Tibial artery (tissue), 4 donors: ENCODE measurements at regions not wholly inside any gene's neighbourhood (a gene's known extent, or its start where the extent isn't known, plus 50 kb on each side); places are given as distances from the start of the nearest gene placed in this dataset.
A peak's percentile ranks its signal among the peaks of the same experiment; 100 is the strongest.

Experiments
- DNase-seq, 2 donors: peaks; one replicate each; pipeline ENCODE4 v3.0.0-alpha.2; 2019
- H3K27ac ChIP-seq, 2 donors: fragments of 200-600 bp; sonication (generic) in 1 of 2; 1 replicate in 1 of 2; 2 replicates in 1 of 2; pipeline ENCODE4 v1.5.1; 2018 to 2019; ENCODE audit warnings: mild to moderate bottlenecking in 1 of 2
- H3K27me3 ChIP-seq, 2 donors: fragments of 200-600 bp; sonication (generic) in 1 of 2; one replicate each; pipeline versions ENCODE4 v1.5.1 to v1.6.0; 2016 to 2019
- H3K36me3 ChIP-seq, 3 donors: fragments of 200-600 bp; sonication (generic) in 2 of 3; one replicate each; pipeline ENCODE4 v1.5.1; 2016 to 2019; ENCODE audit warnings: mild to moderate bottlenecking in 2 of 3
- H3K4me1 ChIP-seq, 4 donors: fragments of 200-600 bp; sonication (generic) in 2 of 4; 1 replicate in 3 of 4; 2 replicates in 1 of 4; pipeline ENCODE4 v1.5.1; 2016 to 2019
- H3K4me3 ChIP-seq, 2 donors: fragments of 200-600 bp; sonication (generic) in 1 of 2; 1 replicate in 1 of 2; 2 replicates in 1 of 2; pipeline ENCODE4 v1.5.1; 2018 to 2019; ENCODE audit warnings: mild to moderate bottlenecking in 2 of 2
- H3K9me3 ChIP-seq, 3 donors: fragments of 200-600 bp; sonication (generic) in 1 of 3; one replicate each; pipeline ENCODE4 v1.5.1; 2016 to 2019
- intact Hi-C: fragments of 100-400 bp; cut with DNase I; formaldehyde crosslinking; loops from one replicate; pipeline ENCODE4 v1.15.0; 2023; ENCODE audit warnings: low total_unique reads
- TF ChIP-seq, protein P1 (sequence below), 2 experiments: fragments of 200-600 bp in 1 of 2; fragments of 450-650 bp in 1 of 2; IDR thresholded peaks; one replicate each; pipeline ENCODE4 v1.5.1; 2017 to 2019; ENCODE audit warnings: antibody characterized with exemption in 2 of 2, mild to moderate bottlenecking in 1 of 2, moderate library complexity in 1 of 2

DNA sequence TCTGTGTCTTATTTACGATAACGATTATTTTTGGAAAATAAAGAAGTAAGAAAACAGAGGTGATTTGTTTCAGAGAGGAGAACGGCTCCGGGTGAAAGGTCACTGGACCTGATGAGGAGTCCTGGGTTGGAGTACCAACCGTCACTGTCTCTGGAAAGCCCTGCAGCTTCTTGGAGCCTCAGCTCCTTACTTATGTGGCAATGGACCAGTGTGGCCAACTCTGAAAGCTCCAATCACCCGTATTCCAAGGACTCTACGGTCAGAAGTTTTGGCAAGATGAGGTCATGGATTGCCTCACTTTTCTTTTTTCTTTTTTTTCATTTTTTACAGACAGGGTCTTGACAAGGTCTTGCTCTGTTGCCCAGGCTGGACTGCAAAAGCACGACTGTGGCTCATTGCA is 84.8 kb downstream of the KLF4 start:
- no peak for DNase-seq
- no peaks in the 10 kb centered on the region for H3K9me3 ChIP-seq
- H3K27ac ChIP-seq = no peak overlapping the region
- no peaks in the 10 kb centered on the region for H3K27me3 ChIP-seq
- TF ChIP-seq, protein P1, sequence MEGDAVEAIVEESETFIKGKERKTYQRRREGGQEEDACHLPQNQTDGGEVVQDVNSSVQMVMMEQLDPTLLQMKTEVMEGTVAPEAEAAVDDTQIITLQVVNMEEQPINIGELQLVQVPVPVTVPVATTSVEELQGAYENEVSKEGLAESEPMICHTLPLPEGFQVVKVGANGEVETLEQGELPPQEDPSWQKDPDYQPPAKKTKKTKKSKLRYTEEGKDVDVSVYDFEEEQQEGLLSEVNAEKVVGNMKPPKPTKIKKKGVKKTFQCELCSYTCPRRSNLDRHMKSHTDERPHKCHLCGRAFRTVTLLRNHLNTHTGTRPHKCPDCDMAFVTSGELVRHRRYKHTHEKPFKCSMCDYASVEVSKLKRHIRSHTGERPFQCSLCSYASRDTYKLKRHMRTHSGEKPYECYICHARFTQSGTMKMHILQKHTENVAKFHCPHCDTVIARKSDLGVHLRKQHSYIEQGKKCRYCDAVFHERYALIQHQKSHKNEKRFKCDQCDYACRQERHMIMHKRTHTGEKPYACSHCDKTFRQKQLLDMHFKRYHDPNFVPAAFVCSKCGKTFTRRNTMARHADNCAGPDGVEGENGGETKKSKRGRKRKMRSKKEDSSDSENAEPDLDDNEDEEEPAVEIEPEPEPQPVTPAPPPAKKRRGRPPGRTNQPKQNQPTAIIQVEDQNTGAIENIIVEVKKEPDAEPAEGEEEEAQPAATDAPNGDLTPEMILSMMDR (IDR thresholded peaks at IDR 0.05) = no peak
- intact Hi-C loops = no loop called here
- no peaks in the 10 kb centered on the region for H3K4me1 ChIP-seq
- H3K4me3 ChIP-seq = no peak overlapping the region
- no peaks in the 10 kb centered on the region for H3K36me3 ChIP-seq

DNA sequence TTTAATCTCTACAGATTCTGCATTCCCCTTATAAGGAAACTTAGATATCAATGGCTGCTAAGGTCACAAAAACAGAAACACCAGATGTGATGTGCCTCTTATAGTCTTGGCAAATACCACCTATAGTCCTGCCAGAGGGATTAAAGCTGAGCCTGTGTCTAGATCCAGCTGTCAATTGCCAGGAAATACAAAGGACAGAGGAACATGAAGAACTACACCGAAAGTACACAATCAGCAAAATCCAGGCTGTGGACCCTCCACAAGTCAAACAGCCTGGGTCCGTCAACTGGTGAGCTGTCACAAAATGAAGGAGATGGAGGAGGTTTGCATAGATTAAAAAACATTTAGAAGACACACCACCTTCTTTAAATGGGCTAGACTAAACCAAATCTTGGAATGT is 85.4 kb downstream of the KLF4 start:
- TF ChIP-seq, protein P1 (IDR thresholded peaks at IDR 0.05) = no peak
- no peaks in the 10 kb centered on the region for H3K4me1 ChIP-seq
- no peak overlapping the region for H3K27ac ChIP-seq
- no peak overlapping the region for H3K4me3 ChIP-seq
- H3K9me3 ChIP-seq = no peaks in the 10 kb centered on the region
- H3K36me3 ChIP-seq = no peaks in the 10 kb centered on the region
- no peak for DNase-seq
- no peaks in the 10 kb centered on the region for H3K27me3 ChIP-seq
- intact Hi-C loops = no loop called here

DNA sequence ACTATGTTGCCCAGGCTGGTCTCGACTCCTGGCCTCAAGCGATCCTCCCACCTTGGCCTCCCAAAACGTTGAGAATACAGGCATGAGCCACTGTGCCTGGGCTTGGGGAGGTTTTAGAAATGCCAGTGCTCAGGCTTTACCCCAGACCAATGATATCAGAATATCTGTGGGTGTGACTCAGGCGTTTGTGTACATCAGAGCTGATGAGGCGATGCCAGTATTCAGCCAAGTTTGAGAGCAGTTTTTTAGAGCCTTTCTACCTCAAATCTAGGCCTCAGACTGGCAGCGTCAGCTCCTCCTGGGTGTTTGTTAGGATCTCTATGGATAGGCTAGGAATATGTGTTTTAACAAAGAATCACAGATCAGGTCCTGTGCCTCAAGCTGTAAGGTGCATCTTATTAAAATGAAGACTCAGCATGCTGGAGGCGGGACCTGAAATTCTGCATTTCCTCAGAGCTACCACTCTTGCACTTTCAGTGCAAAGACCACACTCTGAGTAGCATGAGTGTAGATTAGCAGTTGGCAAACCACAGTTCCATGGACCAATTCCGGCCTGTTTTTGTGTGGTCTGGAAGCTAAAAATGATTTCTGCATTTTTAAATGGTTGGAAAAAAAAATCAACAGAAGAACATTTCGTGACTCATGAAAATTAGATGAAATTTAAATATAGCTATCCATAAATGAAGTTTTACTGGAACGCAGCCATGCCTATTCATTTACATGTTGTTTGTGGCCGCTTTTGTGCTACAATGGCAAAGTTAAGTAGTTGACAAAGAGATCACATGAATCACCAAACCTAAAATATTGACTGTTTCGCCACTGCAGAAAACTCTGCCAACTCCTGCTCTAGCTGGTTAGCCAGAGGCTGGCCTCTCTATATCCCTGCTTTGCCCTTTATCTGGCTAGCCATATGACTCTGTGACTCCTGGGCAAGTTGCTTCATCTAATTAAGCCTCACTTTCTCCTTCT is 92.2 kb downstream of the KLF4 start:
- Histone ChIP-seq H3K4me1 (peaks cover 0 to 3% (median 0%) of the 10 kb centered on the region in 4 donors), H3K36me3 (no peaks in the 10 kb centered on the region), H3K9me3 (no peaks in the 10 kb centered on the region), H3K27ac (no peak overlapping the region), H3K27me3 (no peaks in the 10 kb centered on the region), H3K4me3 (no peak overlapping the region)
- peak in 1 of 2 donors; percentile 26 for DNase-seq
- TF ChIP-seq, protein P1 (IDR thresholded peaks at IDR 0.05) = no peak
- intact Hi-C loops = no loop called here

DNA sequence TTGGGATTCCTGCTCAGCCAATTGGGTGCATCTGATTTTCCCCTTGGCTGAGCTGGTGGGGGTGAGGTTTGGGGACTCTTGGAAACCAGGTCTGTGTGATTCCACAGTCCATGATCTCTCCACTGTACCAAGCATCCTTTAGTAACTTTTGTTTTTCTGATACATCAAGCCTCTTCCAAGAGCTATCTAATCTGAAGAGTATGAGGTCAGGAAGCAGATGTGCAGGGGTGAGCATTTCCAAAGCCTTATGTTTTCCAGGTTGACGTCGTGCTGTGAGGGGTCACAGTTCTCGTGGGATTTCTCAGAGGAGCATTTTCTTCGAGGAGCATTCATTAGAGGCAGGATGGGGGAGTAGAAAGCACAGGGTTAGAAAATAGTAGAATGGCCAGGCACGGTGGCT is 95.3 kb downstream of the KLF4 start:
- Histone ChIP-seq H3K4me3 (no peak overlapping the region), H3K4me1 (peaks cover 0 to 10% (median 3%) of the 10 kb centered on the region in 4 donors), H3K36me3 (no peaks in the 10 kb centered on the region), H3K9me3 (no peaks in the 10 kb centered on the region), H3K27ac (no peak overlapping the region), H3K27me3 (no peaks in the 10 kb centered on the region)
- intact Hi-C loops = no loop called here
- TF ChIP-seq, protein P1 (IDR thresholded peaks at IDR 0.05) = no peak
- DNase-seq = no peak

DNA sequence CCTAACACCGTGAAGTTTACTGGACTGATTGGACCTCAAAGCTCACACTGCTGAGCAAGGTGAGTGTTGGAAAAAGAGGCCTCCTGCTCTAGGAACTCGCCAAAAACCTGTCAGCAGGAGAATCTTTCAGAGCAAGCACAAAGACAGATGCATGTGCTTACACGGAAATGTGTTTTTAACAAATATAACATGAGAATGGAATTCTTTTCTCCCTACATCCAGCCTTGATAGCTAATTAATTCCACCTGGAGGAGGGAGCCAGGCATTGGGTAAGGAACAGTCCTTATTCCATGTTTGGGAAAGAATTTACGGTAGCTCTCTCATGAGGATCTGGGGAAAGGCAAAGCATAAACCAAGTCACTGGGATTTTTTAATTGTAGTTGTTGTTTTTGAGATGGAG is 98.8 kb downstream of the KLF4 start:
- TF ChIP-seq, protein P1 (IDR thresholded peaks at IDR 0.05) = no peak
- intact Hi-C loops = no loop called here
- no peak for DNase-seq
- Histone ChIP-seq H3K9me3 (no peaks in the 10 kb centered on the region), H3K4me1 (peaks cover 0 to 10% (median 2%) of the 10 kb centered on the region in 4 donors), H3K27ac (no peak overlapping the region), H3K4me3 (no peak overlapping the region), H3K27me3 (no peaks in the 10 kb centered on the region), H3K36me3 (no peaks in the 10 kb centered on the region)
